ENCODE measurements at regions not wholly inside any gene's neighbourhood (a gene's known extent, or its start where the extent isn't known, plus 50 kb on each side); places are given as distances from the start of the nearest gene placed in this dataset.
"Not testable (repeated sequence)": the region's sequence is repeated elsewhere in the genome, so short reads cannot be mapped to it uniquely, and the experiment has no call there.

DNA sequence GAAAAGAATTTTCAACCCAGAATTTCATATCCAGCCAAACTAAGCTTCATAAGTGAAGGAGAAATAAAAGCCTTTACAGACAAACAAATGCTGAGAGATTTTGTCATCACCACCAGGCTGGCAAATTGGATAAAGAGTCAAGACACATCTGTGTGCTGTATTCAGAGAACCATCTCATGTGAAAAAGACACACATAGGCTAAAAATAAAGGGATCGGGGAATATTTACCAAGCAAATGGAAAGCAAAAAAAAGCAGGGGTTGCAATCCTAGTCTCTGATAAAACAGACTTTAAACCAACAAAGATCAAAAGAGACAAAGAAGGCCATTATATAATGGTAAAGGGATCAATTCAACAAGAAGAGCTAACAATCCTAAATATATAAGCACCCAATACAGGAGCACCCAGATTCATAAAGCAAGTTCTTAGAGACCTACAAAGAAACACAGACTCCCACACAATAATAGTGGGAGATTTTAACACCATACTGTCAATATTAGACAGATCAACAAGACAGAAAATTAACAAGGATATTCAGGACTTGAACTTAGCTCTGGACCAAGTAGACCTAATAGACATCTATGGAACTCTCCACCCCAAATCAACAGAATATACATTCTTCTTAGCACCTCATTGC is 55.9 kb upstream of the ACSM6 start:
- H3K4me1 ChIP-seq; ATAC-seq; H3K27me3 ChIP-seq; DNase-seq; intact Hi-C loops (cut with DNase I; ENCODE audit: low total_unique reads); H3K36me3 ChIP-seq; H3K9me3 ChIP-seq; H3K27ac ChIP-seq; H3K4me3 ChIP-seq: not testable (repeated sequence)
- in situ Hi-C loops (cut with MboI; ENCODE audit: low sequenced_read_pairs in 4 of 4): loop anchor here in 1 of 4 donors (25.0 kb wide), 1 partner anchor 224 kb away; no protein-coding TSS in a partner anchor

- intact Hi-C loops (cut with DNase I; ENCODE audit: low total_unique reads) (no loop called here), in situ Hi-C loops (cut with MboI; ENCODE audit: low sequenced_read_pairs in 4 of 4) (loop anchor here in 1 of 4 donors (25.0 kb wide), 1 partner anchor 228 kb away; no protein-coding TSS in a partner anchor)
- TF ChIP-seq, protein P1, sequence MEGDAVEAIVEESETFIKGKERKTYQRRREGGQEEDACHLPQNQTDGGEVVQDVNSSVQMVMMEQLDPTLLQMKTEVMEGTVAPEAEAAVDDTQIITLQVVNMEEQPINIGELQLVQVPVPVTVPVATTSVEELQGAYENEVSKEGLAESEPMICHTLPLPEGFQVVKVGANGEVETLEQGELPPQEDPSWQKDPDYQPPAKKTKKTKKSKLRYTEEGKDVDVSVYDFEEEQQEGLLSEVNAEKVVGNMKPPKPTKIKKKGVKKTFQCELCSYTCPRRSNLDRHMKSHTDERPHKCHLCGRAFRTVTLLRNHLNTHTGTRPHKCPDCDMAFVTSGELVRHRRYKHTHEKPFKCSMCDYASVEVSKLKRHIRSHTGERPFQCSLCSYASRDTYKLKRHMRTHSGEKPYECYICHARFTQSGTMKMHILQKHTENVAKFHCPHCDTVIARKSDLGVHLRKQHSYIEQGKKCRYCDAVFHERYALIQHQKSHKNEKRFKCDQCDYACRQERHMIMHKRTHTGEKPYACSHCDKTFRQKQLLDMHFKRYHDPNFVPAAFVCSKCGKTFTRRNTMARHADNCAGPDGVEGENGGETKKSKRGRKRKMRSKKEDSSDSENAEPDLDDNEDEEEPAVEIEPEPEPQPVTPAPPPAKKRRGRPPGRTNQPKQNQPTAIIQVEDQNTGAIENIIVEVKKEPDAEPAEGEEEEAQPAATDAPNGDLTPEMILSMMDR (IDR thresholded peaks at IDR 0.05 in 4 of 5, conservative IDR thresholded peaks at IDR 0.05 in 1 of 5): no peak
- TF ChIP-seq POLR2A (IDR thresholded peaks at IDR 0.05): no peak
Measured at GRCh38 chr10:95134490-95134889, 59.5 kb upstream of the ACSM6 start.

DNA sequence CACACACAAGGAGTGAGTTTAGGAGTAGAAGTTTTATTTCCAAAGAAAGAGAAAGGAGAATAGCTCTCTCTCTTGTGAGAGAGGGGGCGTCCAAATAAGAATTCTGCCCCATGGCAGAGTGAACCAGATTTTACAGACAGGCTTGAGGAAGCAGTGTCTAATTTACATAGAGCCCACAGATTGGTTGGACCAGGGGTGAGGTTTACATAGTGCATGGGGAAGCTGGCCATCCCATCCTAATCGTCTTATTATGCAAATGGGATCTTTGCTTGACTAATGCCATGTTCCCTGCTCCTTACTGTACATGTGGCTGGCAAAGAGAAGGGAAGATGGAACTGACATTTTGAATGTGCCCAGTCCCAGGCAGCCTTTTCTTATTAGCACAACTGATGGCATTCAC is 60.0 kb upstream of the ACSM6 start:
- no peak for TF ChIP-seq POLR2A (IDR thresholded peaks at IDR 0.05)
- TF ChIP-seq, protein P1 (IDR thresholded peaks at IDR 0.05 in 4 of 5, conservative IDR thresholded peaks at IDR 0.05 in 1 of 5): no peak
- intact Hi-C loops (cut with DNase I; ENCODE audit: low total_unique reads): loop anchor here (2.0 kb wide), 1 partner anchor 231 kb away; no protein-coding TSS in a partner anchor
- Histone ChIP-seq H3K27ac (no peak overlapping the region), H3K36me3 (no peaks in the 10 kb centered on the region), H3K4me1 (no peaks in the 10 kb centered on the region), H3K4me3 (no peak overlapping the region), H3K9me3 (no peaks in the 10 kb centered on the region), H3K27me3 (no peaks in the 10 kb centered on the region)
- in situ Hi-C loops (cut with MboI; ENCODE audit: low sequenced_read_pairs in 4 of 4): loop anchor here in 1 of 4 donors (25.0 kb wide), 1 partner anchor 228 kb away; no protein-coding TSS in a partner anchor
- no peak for ATAC-seq
- no peak for DNase-seq

More at GRCh38 chr10:95134490-95134889, 59.5 kb upstream of the ACSM6 start:
- no peaks in the 10 kb centered on the region for H3K9me3 ChIP-seq
- H3K27me3 ChIP-seq: no peaks in the 10 kb centered on the region
- no peaks in the 10 kb centered on the region for H3K36me3 ChIP-seq
- no peak overlapping the region for H3K4me3 ChIP-seq
- DNase-seq (no peak), ATAC-seq (no peak)
- H3K27ac ChIP-seq: no peak overlapping the region
- no peaks in the 10 kb centered on the region for H3K4me1 ChIP-seq

- Histone ChIP-seq H3K4me1 (no peaks in the 10 kb centered on the region), H3K9me3 (no peaks in the 10 kb centered on the region), H3K27ac (no peak overlapping the region), H3K36me3 (no peaks in the 10 kb centered on the region), H3K27me3 (no peaks in the 10 kb centered on the region), H3K4me3 (no peak overlapping the region)
- ATAC-seq (peak in 1 of 2 donors; percentile 87), DNase-seq (peak; percentile 5 to 61)
- in situ Hi-C loops (cut with MboI; ENCODE audit: low sequenced_read_pairs in 4 of 4): loop anchor here in 1 of 4 donors (25.0 kb wide), 1 partner anchor 229 kb away; no protein-coding TSS in a partner anchor
- TF ChIP-seq, protein P1 (IDR thresholded peaks at IDR 0.05 in 4 of 5, conservative IDR thresholded peaks at IDR 0.05 in 1 of 5): peak; percentile 48 to 70 (median 62)
- no peak for TF ChIP-seq POLR2A (IDR thresholded peaks at IDR 0.05)
- intact Hi-C loops (cut with DNase I; ENCODE audit: low total_unique reads): loop anchor here (2.0 kb wide), 1 partner anchor 232 kb away; no protein-coding TSS in a partner anchor
Measured at GRCh38 chr10:95133016-95133752, 60.9 kb upstream of the ACSM6 start.

DNA sequence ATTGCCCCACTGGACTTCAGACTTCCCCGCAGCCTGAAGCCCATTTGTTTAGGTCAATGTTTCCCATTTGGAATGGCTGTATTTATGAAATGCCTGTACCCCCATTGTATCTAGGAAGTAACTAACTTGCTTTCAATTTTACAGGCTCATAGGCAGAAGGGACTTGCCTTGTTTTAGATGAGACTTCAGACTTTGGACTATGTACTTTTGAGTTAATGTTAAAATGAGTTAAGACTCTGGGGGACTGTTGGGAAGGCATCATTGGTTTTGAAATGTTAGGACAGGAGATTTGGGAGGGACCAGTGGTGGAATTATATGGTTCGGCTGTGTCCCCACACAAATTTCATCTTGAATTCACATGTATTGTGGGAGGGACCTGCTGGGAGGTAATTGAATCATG is 61.1 kb upstream of the CYP2C8 start:
- in situ Hi-C loops (cut with MboI; ENCODE audit: low sequenced_read_pairs in 4 of 4): loop anchor here in 1 of 4 donors (25.0 kb wide), 1 partner anchor 232 kb away; no protein-coding TSS in a partner anchor

More for the DNA sequence above, 61.1 kb upstream of the CYP2C8 start:
- H3K27me3 ChIP-seq; intact Hi-C loops (cut with DNase I; ENCODE audit: low total_unique reads); H3K4me3 ChIP-seq; H3K27ac ChIP-seq; ATAC-seq; H3K36me3 ChIP-seq; H3K9me3 ChIP-seq; DNase-seq; H3K4me1 ChIP-seq: not testable (repeated sequence)

Measured in gastrocnemius medialis (tissue), 4 donors.